GM19193 (cell line): ENCODE measurements at regions not wholly inside any gene's neighbourhood (a gene's known extent, or its start where the extent isn't known, plus 50 kb on each side); places are given as distances from the start of the nearest gene placed in this dataset.

Experiments used
- POLR2A ChIP-seq: IDR thresholded peaks from 4 replicates; pipeline ENCODE4 v1.6.1; 2011; ENCODE audit not compliant: insufficient read depth, insufficient read length; ENCODE audit errors: extremely low read depth

GRCh38 chr13:105144020-105144419, 1391.4 kb downstream of the EFNB2 start:
- TF ChIP-seq POLR2A: no peak

- TF ChIP-seq POLR2A: no peak
Observed at GRCh38 chr13:105142556-105142955, 1392.9 kb downstream of the EFNB2 start.

- peak; percentile 49 for TF ChIP-seq POLR2A
Observed at GRCh38 chr13:105139380-105140285, 1395.8 kb downstream of the EFNB2 start.

- TF ChIP-seq POLR2A: no peak
Observed at GRCh38 chr13:105139048-105139379, 1396.4 kb downstream of the EFNB2 start.

GRCh38 chr13:105135852-105136615, 1399.4 kb downstream of the EFNB2 start:
- TF ChIP-seq POLR2A: no peak

GRCh38 chr13:105127732-105128131, 1407.7 kb downstream of the EFNB2 start:
- TF ChIP-seq POLR2A: no peak

- TF ChIP-seq POLR2A: no peak
Observed at GRCh38 chr13:105121221-105121620, 1414.2 kb downstream of the EFNB2 start.

GRCh38 chr13:105118426-105118985, 1417.0 kb downstream of the EFNB2 start:
- TF ChIP-seq POLR2A: no peak

- no peak for TF ChIP-seq POLR2A
Observed at GRCh38 chr13:105116966-105117365, 1418.5 kb downstream of the EFNB2 start.

GRCh38 chr13:105112561-105112960, 1422.9 kb downstream of the EFNB2 start:
- no peak for TF ChIP-seq POLR2A

- no peak for TF ChIP-seq POLR2A
Observed at GRCh38 chr13:105107781-105108180, 1427.7 kb downstream of the EFNB2 start.

- TF ChIP-seq POLR2A: no peak
Observed at GRCh38 chr13:105105471-105105870, 1430.0 kb downstream of the EFNB2 start.

GRCh38 chr13:105097521-105097920, 1437.9 kb downstream of the EFNB2 start:
- no peak for TF ChIP-seq POLR2A

- no peak for TF ChIP-seq POLR2A
Observed at GRCh38 chr13:105089858-105090643, 1445.4 kb downstream of the EFNB2 start.

GRCh38 chr13:105087945-105088344, 1447.5 kb downstream of the EFNB2 start:
- no peak for TF ChIP-seq POLR2A

- TF ChIP-seq POLR2A: no peak
Observed at GRCh38 chr13:105084931-105085330, 1450.5 kb downstream of the EFNB2 start.

- TF ChIP-seq POLR2A: no peak
Observed at GRCh38 chr13:105083992-105084391, 1451.5 kb downstream of the EFNB2 start.
